Hepatocyte (in vitro differentiated cells): ENCODE measurements at regions not wholly inside any gene's neighbourhood (a gene's known extent, or its start where the extent isn't known, plus 50 kb on each side); places are given as distances from the start of the nearest gene placed in this dataset.
A peak's percentile ranks its signal among the peaks of the same experiment; 100 is the strongest.

Experiments
- DNase-seq: peaks from one replicate; pipeline ENCODE4 v3.0.0-alpha.2; 2016; ENCODE audit warnings: low spot score
- H2AFZ ChIP-seq: fragments of 200-600 bp; sonication (generic); 2 replicates; pipeline ENCODE4 v1.6.0; 2016; ENCODE audit warnings: antibody characterized with exemption, mild to moderate bottlenecking
- H3K27ac ChIP-seq: fragments of 200-600 bp; sonication (generic); 2 replicates; pipeline ENCODE4 v1.5.1; 2016; ENCODE audit warnings: mild to moderate bottlenecking
- H3K27me3 ChIP-seq: fragments of 200-600 bp; sonication (generic); 2 replicates; pipeline ENCODE4 v1.6.1; 2016
- H3K36me3 ChIP-seq: fragments of 200-600 bp; sonication (generic); replicated peaks from 2 replicates; pipeline ENCODE4 v1.5.1; 2016; ENCODE audit warnings: low read depth; ENCODE audit not compliant: insufficient read depth
- H3K4me1 ChIP-seq: fragments of 200-600 bp; sonication (generic); 2 replicates; pipeline ENCODE4 v1.5.1; 2016; ENCODE audit warnings: mild to moderate bottlenecking, moderate library complexity; ENCODE audit not compliant: insufficient read depth
- H3K4me2 ChIP-seq: fragments of 200-600 bp; sonication (generic); 2 replicates; pipeline ENCODE4 v1.6.0; 2016
- H3K4me3 ChIP-seq: fragments of 200-600 bp; sonication (generic); 2 replicates; pipeline ENCODE4 v1.5.1; 2016; ENCODE audit warnings: mild to moderate bottlenecking
- H3K79me2 ChIP-seq: fragments of 200-600 bp; sonication (generic); 2 replicates; pipeline ENCODE4 v1.6.0; 2017; ENCODE audit warnings: mild to moderate bottlenecking
- H3K9me2 ChIP-seq: fragments of 200-600 bp; sonication (generic); replicated peaks from 2 replicates; pipeline ENCODE4 v1.6.0; 2017; ENCODE audit warnings: mild to moderate bottlenecking; ENCODE audit not compliant: insufficient read depth
- H3K9me3 ChIP-seq: fragments of 200-600 bp; sonication (generic); 2 replicates; pipeline ENCODE4 v1.5.1; 2016; ENCODE audit warnings: low read depth, mild to moderate bottlenecking
- H4K20me1 ChIP-seq: fragments of 200-600 bp; sonication (generic); 2 replicates; pipeline ENCODE4 v1.6.0; 2016; ENCODE audit warnings: mild to moderate bottlenecking; ENCODE audit not compliant: insufficient read depth, poor library complexity, severe bottlenecking
- EZH2 ChIP-seq: fragments of 200-600 bp; sonication (generic); IDR thresholded peaks from 2 replicates; pipeline ENCODE4 v1.6.1; 2016; ENCODE audit warnings: antibody characterized with exemption, mild to moderate bottlenecking, borderline replicate concordance
- EZH2phosphoT487 ChIP-seq: fragments of 200-600 bp; sonication (generic); IDR thresholded peaks from one replicate; pipeline ENCODE4 v1.6.1; 2018; ENCODE audit warnings: antibody characterized with exemption, mild to moderate bottlenecking, low read depth, moderate library complexity; ENCODE audit not compliant: unreplicated experiment, severe bottlenecking
- WGBS: methylation state at CpG from one replicate; pipeline ENCODE4 v1.1.6; 2016; ENCODE audit warnings: low lambda C conversion rate; ENCODE audit errors: missing lambda C conversion rate; 5-methylcytosine and 5-hydroxymethylcytosine counted together
- TF ChIP-seq, protein P1 (sequence below): fragments of 200-600 bp; sonication (generic); IDR thresholded peaks from 2 replicates; pipeline ENCODE4 v1.5.1; 2016; ENCODE audit warnings: antibody characterized with exemption, mild to moderate bottlenecking; ENCODE audit not compliant: poor library complexity

DNA sequence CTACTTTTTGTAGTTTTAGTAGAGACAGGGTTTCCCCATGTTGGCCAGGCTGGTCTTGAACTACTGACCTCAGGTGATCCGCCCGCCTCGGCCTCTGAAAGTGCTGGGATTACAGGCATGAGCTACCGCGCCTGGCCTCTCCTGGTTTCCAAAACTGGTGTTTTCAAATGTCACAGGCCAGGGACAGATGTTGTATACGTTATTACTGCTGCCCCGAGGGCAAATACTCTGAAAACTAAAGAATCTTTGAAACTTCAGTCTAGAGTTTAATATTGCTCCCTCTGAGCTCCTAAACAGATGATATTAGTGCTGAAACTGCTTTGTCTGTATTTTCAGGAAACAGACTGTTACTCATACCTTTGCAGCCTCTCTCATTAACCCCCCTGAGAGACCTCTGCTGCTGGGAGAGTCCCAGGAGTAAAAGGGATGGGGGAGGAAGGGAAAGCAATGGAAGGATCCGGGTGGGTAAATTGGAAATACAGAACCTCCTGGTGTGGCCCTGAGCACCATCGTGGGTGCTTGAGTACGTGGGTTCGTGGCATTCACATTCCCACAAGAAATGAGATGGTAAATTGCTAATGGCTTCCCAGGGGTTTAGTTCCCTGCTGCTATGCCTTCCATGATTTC, 96.3 kb upstream of the IGF1R start:
- Histone ChIP-seq H3K4me3 (no peak overlapping the region), H3K9me2 (no peaks in the 10 kb centered on the region), H4K20me1 (no peaks in the 10 kb centered on the region), H3K36me3 (no peaks in the 10 kb centered on the region), H3K27me3 (peaks cover 36% of the 10 kb centered on the region), H2AFZ (no peak overlapping the region), H3K9me3 (no peaks in the 10 kb centered on the region), H3K4me1 (peaks cover 3% of the 10 kb centered on the region), H3K27ac (no peak overlapping the region), H3K79me2 (no peaks in the 10 kb centered on the region), H3K4me2 (no peak overlapping the region)
- TF ChIP-seq EZH2phosphoT487 = no peak
- DNase-seq = no peak
- WGBS = 58% methylated on average over 11 of the region's 11 CpGs

DNA sequence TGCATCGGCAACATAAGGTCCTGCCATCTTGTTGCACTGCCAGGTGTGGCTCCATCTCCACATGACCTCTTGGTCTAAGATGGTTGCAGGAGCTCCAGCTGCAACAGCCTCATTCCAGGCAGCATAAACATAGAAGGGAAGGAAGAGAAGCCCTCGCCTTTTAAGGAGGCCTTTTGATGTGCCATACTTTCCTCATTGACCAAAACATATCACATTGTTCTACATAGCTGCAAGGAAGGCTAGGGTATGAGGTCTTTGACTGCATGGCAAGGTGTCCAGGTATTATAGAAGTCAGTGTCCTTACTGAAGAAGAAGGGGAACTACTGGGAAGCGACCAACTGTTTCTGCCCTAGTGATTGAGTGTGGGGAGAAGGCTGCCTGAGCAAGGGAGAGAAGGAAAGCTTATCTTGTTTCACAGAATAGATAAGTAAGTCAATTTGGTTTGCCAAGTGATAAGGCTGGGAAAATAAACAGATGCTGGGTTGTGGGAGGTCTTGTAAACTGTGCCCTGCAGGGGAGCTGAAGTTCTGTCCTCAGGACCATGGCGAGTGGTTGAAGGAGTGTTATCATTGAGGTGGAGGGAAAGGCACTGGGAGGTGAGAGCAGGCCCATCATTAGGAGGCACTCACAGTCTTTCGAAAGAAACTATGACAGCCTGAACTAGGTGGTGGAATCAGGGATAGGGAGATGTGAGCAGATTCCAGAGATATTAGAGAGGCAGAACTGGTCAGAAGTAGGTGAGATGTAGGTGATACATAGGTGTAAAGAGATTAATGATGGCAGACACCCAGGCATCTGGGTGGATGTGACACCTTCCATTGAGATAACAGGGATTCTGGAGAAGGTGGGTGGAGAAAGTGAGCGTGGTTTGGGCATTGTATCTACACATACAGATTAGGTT, 93.8 kb upstream of the IGF1R start:
- H3K4me3 ChIP-seq = no peak overlapping the region
- no peaks in the 10 kb centered on the region for H4K20me1 ChIP-seq
- 43% methylated on average over 6 of the region's 6 CpGs for WGBS
- H3K27me3 ChIP-seq = peaks cover 32% of the 10 kb centered on the region
- H3K9me3 ChIP-seq = no peaks in the 10 kb centered on the region
- DNase-seq = peak; percentile 17
- H3K27ac ChIP-seq = no peak overlapping the region
- H3K4me1 ChIP-seq = no peaks in the 10 kb centered on the region
- H3K36me3 ChIP-seq = no peaks in the 10 kb centered on the region
- TF ChIP-seq EZH2phosphoT487 (no peak), EZH2 (no peak)
- TF ChIP-seq, protein P1, sequence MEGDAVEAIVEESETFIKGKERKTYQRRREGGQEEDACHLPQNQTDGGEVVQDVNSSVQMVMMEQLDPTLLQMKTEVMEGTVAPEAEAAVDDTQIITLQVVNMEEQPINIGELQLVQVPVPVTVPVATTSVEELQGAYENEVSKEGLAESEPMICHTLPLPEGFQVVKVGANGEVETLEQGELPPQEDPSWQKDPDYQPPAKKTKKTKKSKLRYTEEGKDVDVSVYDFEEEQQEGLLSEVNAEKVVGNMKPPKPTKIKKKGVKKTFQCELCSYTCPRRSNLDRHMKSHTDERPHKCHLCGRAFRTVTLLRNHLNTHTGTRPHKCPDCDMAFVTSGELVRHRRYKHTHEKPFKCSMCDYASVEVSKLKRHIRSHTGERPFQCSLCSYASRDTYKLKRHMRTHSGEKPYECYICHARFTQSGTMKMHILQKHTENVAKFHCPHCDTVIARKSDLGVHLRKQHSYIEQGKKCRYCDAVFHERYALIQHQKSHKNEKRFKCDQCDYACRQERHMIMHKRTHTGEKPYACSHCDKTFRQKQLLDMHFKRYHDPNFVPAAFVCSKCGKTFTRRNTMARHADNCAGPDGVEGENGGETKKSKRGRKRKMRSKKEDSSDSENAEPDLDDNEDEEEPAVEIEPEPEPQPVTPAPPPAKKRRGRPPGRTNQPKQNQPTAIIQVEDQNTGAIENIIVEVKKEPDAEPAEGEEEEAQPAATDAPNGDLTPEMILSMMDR = no peak
- H3K9me2 ChIP-seq = no peaks in the 10 kb centered on the region
- no peaks in the 10 kb centered on the region for H3K79me2 ChIP-seq
- no peak overlapping the region for H3K4me2 ChIP-seq
- H2AFZ ChIP-seq = no peak overlapping the region

DNA sequence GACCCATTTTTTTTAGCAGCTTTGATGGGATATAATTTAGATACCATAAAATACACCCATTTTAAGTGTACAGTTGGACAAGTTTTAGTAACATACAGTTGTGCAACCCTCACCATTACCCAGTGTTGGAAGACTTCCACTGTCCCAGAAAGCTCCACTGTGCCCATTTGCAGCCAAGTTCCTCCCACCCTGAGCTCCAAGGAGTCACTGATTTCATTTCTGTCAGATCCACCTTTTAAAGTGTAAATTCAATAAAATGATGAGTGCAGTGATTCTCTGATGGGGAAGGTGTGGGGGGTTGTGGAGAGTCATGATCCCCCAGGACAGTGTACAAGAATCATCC, 93.2 kb upstream of the IGF1R start:
- no peaks in the 10 kb centered on the region for H3K79me2 ChIP-seq
- H3K4me3 ChIP-seq = no peak overlapping the region
- DNase-seq = no peak
- H3K9me2 ChIP-seq = no peaks in the 10 kb centered on the region
- no peak overlapping the region for H3K27ac ChIP-seq
- H2AFZ ChIP-seq = no peak overlapping the region
- H3K4me2 ChIP-seq = no peak overlapping the region
- no peaks in the 10 kb centered on the region for H3K9me3 ChIP-seq
- no peaks in the 10 kb centered on the region for H3K36me3 ChIP-seq
- peaks cover 38% of the 10 kb centered on the region for H3K27me3 ChIP-seq
- no peaks in the 10 kb centered on the region for H3K4me1 ChIP-seq
- no peaks in the 10 kb centered on the region for H4K20me1 ChIP-seq
- TF ChIP-seq, protein P1 = no peak
- TF ChIP-seq EZH2phosphoT487 (no peak), EZH2 (no peak)

DNA sequence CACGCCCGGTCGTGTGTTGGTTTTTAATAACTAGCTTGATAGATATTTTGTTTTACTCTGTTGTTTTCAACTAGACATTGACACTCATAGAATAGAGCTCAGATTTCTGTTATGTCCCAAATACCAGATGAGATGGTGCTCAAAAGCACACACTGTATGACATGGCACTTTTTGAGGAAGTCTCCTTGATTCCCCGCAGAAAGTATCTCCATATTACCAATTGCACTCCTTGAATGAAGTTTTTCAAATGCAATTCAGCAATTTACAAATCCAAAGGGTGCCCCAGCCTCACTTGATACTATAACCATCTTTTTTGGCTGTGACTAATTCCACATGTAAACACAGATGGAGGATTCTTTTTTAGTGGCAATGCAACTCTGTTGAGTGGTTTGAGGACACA, 92.0 kb upstream of the IGF1R start:
- Histone ChIP-seq H3K9me3 (no peaks in the 10 kb centered on the region), H3K4me3 (no peak overlapping the region), H3K4me2 (no peak overlapping the region), H2AFZ (no peak overlapping the region), H3K79me2 (no peaks in the 10 kb centered on the region), H3K9me2 (no peaks in the 10 kb centered on the region), H3K4me1 (no peaks in the 10 kb centered on the region), H3K27me3 (peaks cover 40% of the 10 kb centered on the region), H4K20me1 (no peaks in the 10 kb centered on the region), H3K27ac (no peak overlapping the region), H3K36me3 (no peaks in the 10 kb centered on the region)
- no peak for DNase-seq
- TF ChIP-seq EZH2 (no peak), EZH2phosphoT487 (no peak)
- TF ChIP-seq, protein P1 = no peak
- WGBS = 88% methylated on average over 4 of the region's 4 CpGs
